ENCODE measurements at regions not wholly inside any gene's neighbourhood (a gene's known extent, or its start where the extent isn't known, plus 50 kb on each side); places are given as distances from the start of the nearest gene placed in this dataset.
A peak's percentile ranks its signal among the peaks of the same experiment; 100 is the strongest.
"Not testable (repeated sequence)": the region's sequence is repeated elsewhere in the genome, so short reads cannot be mapped to it uniquely, and the experiment has no call there.

DNA sequence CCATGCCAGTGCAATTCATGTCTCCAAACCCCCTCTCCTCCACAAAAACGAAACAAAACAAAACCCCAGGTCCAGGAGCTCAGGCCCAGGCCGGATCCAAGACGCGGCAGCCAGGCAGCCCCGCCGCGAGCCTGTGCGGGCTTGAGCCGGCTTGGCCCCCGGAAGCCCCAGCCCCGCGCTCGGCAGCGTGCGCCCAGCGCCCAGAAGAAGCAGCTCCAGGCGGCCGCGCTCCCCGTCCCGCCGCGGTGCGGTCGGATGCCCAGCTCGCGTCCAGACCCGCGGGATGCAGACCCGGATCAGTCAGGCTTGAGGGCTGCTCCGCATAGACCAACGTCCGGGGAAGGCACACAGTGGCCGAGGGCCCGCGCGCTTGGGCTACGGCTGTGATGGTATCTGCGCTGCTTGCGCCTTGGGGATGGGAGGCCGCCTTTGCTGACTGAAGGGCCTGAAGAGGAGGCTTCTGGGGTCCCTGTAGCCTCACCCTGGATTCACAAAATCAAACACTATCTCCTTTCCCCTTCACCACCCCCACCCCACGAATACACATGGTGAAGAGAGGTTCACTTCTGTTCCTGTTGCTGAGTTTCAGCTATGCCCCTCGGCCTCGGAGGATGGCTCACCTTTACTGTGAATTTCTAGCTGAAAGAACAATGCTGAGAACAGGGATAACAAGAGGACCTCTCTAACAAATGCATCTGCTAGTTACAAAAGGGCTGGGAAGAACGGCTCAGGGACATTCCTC is 79.9 kb upstream of the EN2 start:
- DNase-seq = no peak

DNA sequence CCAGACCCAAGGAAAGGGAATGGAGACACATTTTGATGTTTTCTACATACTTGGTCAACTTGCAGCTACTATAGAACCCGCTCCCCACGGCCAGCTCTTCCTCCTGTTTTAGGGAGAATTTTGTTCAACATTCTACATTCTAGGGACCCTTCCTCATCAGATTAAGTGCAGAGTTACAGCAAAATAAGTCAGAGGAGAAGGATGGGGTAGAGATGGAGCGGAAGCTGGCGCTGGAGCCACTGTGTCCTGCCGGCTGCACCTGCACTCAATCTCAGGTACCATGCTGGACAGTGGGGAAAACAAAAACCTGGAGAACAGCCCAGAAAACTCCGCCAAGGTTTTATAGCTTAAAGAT is 79.4 kb upstream of the EN2 start:
- DNase-seq = no peak

DNA sequence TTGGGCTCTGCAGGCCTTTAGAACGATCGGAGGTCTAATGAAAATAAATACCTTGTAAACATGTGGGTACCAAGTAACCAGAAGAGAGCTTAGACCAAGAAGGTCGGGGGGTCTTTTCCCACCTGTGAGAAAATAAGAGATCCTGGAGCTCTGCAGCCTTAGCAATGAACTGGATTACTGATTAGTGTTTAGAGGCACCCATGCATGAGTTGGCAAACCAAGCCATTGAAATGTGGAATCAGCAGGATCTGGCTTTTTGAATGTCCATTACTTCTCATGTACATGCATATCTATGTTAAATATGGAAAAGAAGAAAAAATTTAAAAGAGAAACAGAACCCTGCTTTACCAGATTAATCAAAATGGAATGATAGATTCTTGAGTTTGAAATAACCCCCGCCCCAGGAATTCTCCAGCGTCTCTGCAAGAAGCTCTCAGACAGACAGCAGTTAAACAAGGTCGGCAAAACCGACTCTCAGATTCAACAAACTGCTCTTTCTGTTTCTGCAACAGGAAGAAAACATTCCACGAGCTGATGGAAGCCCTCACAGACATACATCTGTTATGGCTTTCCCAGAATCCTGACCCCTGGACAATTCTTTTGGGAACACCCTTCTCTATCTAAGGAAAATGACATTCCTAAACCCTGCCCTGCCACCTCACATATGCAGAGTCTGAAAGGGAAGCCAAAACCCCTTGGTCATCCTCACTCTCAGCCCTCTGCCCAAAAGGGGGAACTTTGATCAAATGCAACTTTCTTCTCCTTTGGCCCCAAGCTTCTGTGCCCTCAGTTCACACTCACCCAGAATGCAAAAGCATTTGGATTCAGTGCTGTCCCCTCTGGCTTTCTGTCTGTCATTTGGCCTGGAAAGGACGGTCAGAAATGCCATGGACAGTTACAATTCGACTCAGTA is 78.7 kb upstream of the EN2 start:
- DNase-seq = no peak

DNA sequence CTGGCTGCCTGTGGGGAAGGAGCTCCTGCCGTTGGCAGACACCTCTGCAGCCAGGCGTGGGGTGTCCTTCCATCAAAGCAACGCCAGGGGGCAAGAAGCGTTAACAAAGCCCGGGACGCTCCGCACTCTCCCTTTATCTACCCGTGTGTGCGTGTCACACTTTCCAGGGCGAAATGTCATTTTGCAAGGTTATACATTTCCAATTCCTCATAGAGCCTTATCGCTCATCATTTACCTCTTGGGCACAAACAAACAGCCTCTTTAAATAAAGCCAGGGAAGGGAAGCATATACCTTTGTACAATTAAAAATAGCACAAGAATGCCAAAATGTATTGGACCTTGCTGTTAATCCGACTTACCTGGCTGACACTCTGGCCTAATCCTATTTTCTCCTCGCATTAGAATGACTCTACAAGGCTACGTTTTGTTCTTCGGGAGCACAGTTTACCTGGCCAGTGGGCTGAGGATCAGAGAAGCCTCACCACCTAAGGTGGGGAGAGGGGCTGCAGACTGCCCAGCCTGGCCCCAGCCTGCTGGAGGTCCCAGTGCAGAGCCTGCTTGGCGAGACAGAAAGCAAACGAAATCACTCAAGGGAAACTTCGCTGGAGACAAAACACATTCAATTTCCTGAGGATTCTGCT is 77.6 kb upstream of the EN2 start:
- peak; percentile 74 for DNase-seq

DNA sequence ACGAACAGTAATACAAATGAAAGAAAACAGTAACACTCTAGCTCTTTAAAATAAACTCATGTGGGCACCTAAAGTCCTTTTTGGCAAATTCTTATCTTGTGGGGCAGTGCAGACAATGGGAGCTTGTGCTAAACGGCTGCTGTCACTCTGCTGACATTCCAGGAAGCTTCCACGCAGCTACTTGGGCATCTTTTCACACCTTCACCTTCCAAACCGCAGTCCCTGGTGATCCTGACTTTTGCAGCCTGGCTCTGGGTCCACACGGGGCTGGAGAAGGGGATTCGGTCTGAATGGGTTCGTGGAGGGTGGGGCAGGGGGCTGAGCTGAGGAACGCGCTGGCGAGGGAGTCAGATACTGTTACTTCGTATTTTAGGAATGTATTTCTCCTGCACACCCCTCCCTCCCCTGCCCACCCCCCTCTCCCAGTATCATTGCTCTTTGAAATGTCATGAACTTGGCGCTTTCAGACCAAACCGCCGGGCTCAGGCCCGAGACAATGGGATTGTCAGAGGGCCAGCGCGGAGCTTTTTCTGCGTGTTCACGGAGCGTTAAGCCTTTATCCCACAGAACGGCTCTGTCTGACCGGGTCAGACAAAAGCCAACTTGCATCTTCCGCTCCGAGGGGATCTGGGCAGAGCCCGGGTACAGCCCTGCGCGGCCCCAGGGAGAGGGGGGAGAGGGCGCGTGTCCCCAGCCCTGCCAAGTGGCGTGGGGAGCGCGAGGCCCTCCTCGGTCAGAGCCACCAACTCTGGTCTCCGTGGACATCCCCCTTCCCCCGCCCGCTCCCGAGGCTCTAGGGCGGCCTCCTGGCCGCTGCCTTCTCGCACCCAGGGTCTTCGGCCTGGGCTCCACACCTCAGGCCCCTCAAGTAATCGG is 76.7 kb upstream of the EN2 start:
- DNase-seq = no peak

DNA sequence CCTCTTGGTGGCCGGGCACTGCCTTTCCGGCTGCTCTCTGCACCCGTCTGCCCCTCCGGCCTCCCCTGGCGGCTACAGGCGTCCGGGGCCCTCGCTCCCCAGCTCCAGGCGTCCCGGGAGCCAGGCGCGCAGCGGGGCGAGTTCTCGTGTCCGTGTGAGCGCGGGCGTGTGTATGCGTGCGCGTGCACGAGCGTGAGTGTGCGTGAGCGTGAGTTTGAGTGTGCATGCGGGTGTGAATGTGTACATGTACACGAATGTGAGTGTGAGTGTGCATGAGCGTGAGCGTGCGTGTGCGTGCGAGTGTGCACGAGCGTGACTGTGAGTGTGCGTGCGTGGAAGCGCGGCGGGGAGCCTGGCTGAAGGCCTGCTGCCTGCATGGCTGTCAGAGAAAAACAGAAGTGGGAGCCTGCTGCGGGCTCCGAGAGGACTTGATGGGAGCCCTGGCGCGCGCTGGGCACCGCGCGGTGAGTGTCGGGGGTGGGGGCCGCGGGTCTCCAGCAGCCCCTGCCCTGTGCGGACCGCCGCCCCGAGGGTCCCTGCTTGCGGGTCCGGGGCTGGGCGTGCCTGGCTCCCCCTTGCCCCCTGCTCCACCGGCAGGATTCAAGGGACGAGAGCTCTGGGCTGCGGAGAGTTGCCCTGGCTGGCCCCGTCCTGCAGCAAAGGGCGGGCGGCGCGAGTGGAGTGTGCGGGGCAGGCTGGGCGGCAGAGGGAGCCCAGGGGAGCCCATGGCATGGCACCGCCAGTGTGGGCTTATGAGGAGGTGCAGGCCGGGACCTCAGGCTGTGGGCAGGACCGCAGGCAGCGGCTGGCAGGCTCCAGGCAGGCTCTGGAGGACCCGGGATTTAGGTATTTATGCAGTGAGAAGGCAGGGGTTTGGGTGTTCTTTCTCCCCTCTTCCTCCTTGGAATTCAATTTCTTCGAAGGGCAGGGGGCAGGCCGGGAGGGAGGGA is 75.8 kb upstream of the EN2 start:
- peak; percentile 67 for DNase-seq

DNA sequence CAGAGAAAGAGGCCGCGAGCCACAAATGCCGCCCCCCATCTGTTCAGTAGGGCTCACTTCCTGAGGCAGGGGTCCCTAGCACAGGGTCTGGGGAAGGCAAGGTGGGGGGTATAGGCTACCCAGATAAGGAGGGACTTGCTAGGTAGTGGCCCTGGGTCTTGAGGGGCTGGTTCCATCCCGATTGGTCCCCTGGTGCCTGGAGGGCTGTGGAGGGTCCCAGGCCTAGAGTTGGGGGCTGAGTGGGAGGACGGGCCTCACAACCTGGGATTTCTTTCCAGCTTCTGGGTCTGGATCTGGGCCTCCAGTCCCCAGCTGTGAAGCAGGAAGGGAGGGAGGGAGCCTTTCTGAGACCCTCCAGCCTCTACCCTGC is 75.1 kb upstream of the EN2 start:
- no peak for DNase-seq

DNA sequence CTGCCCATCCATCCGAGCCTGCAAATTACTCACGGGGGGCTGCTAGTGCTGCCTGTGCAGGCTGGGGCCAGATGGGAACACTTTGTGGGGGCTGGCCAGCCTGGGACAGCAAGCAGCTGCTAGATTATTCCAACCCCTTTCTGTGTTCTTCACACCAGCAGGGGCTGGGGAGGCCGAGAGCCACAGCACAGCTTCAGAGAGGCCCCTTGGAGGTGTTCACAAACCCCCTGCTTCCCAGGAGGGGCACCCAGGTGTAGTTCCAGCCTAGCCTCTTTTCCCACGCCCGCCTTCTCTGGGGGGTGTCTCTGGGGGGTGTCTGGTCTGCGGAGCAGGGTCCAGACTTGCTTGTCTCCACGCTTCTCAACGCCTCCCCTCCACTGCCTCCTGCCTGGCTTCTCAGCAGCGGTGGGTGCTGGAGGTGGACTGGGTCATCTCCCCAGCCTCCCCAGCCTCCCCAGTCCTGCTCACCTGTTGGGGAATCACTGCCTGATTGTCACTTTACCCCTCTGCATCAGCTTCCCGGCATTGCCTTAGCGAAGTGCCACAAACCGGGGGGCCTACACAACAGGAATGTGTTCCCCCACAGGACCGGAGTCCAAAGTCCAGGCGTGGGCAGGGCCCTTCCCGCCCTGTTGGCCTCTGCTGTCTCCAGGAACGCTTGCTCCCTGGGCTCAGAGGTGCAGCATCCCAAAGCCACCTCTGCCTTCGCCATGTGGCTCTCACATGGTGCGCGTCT is 74.0 kb upstream of the EN2 start:
- DNase-seq = no peak

DNA sequence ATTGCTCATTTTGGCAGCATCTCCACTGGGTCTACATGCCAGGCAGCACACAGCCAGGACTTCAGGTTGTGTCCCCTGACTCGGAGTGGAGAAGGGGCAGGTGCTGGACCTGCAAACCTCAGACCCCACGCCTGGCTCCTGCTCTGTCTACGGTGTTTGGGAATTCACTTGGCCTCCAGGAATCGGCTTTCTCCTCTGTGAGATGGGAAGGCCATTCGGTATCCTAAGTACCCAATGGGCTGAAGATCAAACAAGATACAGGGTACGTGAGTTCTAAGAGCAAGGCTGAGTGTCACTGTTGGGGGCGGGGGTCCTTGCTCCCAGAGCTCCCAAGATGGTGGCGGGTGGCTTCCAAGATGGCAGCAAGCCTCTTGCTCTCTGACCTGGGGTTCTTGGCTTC is 73.2 kb upstream of the EN2 start:
- no peak for DNase-seq

DNA sequence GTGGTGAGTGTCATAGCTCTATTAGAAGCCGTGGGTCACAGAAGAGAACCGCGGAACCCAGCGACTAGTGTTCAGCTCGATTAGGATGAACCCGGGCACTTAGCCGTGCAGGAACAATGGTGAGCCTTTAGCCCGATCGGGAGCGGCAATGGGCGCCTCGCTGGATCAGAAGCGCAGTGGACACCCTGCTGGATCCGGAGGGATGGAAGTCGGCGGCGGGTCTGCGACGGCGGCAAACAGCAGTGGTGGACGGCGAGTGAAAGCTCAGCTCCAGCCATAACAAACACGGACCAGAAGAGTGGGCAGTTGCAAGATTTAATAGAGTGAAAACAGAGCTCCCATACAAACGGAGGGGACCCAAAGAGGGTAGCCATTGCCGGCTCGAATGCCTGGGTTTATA is 72.7 kb upstream of the EN2 start:
- DNase-seq = not testable (repeated sequence)

DNA sequence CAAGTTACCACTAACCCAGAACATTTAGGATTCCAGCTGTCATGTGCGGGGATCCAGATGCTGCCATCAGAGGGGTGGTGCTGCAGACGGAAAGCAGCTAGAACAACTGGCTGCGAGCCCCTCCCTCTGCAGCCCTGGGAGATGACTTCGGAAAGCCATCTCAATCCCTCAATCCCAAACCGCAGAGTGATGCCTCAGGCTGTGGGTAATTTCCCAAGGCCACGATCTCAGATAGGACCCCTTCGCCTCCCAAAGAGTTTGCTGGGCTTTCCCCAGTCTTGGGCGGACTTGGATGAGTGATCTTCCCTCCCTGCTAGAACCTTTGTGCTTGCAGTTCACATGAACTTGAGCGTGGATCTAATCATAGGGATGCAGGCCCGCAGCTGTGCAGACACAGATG is 71.3 kb upstream of the EN2 start:
- no peak for DNase-seq

DNA sequence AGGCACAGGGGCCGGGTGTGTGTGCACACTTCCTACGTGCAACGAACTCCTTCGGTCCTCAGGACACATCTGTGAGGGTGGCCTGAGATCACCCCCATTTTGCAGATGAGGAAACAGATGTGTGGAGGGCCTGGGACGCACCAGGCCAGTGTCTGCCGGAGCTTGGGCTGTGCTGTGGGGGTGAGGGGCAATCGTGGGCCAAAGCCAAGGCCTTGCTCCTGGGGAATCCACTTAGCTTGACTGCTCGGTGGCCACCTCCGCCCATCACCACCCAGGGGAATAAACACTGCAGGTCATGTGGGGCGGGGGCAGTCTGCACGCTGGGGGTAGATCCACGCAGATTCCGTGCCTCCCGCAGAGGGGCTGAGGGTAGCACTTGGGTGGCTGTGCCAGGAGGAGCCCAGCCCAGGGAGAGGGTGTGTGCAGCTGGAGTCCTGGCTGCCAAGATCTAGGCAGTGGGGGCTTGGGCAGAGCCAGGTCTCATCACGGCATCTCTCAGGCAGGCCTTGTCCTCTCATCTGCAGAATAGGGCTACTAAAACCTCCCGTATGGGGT is 70.8 kb upstream of the EN2 start:
- DNase-seq = no peak

DNA sequence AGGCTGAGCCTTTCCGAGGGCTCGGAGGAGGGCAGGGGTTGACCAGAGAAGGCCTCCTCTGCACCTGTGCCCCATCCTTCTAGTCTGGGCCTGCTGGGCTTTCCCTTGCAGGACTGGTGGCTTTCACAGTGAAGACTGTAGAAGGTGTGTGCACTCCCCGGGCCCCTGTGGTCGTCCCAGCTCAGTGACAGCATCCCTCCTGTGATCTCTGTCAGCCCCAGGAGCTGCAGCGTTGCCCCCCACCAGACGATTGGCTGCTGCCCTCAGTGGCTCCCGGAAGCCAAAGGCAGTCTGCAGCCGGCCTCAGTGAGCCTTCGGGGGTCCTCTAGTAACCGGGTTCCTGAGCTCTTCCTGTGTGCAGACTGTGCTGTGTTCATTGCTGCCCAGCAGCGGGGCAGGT is 69.4 kb upstream of the EN2 start:
- no peak for DNase-seq

DNA sequence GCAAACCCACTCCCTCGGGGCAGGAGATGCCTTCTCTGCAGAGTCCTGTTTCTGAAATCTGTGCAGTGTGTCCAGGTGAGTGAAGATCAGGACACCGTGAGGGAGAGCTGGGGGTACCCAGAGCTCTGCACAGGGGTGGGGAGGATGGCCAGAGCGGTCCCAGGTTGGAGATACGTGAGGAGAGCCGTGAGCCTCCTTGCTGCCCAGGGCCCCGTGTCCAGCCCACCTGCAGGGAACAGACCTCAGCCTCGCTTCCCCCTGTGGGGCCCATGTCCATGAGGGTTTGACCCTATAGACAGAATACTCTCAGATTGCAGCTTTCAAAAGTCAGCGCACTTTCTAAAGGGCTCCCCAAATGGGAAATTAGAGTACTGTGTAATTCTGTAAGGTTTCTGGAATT is 66.5 kb upstream of the EN2 start:
- no peak for DNase-seq

DNA sequence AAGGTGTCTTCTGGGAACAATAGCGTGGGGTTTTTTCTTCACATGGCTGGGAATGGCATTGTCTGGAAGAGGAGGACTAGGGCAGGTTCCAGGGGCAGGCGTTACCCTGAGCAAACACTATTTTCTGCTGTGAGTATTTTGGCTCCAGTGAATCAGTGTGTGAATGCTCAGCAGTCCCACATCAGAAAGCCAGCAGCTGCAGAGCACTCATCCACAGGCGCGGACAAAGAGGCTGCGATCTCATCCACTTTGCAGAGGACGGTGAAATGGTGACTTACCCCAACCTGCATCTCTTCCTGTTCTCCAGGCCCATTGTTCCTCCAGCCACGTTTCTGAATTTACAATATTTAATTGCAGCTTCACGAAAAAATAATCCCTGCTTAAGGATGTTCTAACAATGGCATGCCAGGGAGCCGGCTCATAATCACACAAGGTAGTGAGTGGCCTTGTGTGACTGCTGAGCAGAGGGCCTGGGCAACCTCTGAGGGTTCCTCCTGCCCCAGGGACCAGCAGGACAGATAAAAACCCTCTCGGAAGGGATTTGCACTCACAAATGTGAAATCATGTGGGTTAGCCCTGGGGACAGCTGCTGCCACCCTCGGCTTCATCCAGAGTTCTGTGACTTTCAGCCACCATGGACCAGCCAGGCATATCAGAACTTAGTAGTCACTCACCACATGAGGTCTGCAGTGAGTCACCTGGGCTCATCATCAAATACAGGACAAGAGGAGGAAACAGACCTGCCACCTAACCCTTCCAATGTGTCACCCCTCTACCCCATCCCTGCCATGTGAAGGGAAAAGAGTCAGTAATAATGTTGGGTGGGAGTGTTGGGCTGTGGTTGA is 65.0 kb upstream of the EN2 start:
- no peak for DNase-seq

DNA sequence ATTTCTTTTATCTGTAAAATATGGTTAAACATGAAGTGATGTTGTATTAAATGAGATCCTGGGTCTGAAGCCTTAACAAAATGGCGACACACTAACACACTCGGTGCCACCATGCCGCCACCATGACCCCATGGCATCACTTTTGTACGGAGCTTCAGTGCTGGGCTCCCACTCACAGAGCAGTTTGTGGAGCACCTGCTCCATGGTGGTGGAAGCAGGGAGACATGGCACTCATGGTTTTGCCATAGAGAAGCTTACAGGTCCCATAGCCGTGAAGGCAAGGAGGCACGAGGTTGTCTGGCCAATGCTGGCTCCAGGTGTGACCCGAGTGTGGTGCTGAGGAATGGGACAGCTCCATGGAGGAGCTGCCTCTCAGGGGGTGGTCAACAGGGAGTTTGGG is 63.5 kb upstream of the EN2 start:
- DNase-seq = no peak

DNA sequence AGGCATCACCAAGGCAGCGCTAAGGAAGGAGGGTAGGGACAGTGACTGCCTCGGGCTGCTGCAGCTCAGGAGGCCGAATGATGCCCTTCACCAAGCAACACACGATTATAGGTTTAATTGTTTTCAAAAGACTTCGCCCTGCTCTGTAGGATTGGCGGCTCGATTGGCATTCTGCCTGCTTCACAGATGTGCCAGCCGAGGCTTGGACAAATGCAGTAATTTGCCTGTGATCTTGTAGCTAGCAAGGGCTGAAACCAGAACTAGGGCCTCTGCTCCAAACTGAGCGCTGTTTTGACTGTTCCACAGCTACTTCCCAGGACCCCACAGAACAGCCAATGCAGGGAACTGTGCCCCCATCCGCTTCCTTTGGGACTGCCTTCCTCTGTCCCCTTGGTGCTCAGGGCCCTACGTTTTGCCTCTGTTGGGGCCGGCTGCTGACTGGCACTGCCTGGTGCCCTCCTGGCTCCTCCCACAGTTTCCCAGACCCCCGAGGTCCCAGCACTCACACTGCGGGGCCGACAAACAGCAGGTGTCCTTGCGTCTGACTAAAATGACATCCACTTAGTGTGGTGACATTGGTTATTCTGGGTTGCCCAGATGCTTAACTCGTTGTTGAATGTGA is 62.6 kb upstream of the EN2 start:
- no peak for DNase-seq

DNA sequence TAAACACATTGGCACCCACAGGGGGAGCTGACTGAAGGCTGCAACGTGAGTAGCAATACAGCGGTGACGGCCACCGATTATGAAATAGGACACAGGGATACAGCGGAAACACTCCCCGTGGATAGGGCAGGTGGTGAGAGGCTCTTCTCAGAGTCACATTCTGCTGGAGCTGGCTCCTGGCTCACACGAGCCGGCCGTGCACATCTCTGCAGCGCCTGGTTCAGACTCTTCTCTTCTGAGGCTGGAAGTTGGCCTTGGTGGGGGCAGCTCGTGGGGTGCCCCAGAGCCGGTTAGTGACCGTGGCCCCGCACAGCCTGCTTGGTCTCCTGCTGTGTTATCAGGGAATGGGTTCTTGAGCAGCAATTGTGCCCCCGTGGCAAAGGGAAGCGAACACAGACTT is 61.3 kb upstream of the EN2 start:
- no peak for DNase-seq

All from MV-4-11 (cell line).